Vagina (tissue), 2 donors: ENCODE measurements at regions not wholly inside any gene's neighbourhood (a gene's known extent, or its start where the extent isn't known, plus 50 kb on each side); places are given as distances from the start of the nearest gene placed in this dataset.

ENCODE experiments used
- DNase-seq, 2 donors: peaks; one replicate each; pipeline ENCODE4 v3.0.0-alpha.2; 2017; ENCODE audit errors: extremely low spot score in 2 of 2
- H3K27ac ChIP-seq: fragments of 200-600 bp; sonication (generic); one replicate; pipeline ENCODE4 v1.5.1; 2019
- H3K27me3 ChIP-seq: fragments of 200-600 bp; sonication (generic); one replicate; pipeline ENCODE4 v1.5.1; 2019
- H3K36me3 ChIP-seq, 2 donors: fragments of 200-600 bp; sonication (generic); one replicate each; pipeline ENCODE4 v1.5.1; 2017 to 2019
- H3K4me1 ChIP-seq: fragments of 200-600 bp; sonication (generic); one replicate; pipeline ENCODE4 v1.5.1; 2019
- H3K4me3 ChIP-seq, 2 donors: fragments of 200-600 bp; sonication (generic); 1 replicate in 1 of 2; 2 replicates in 1 of 2; pipeline ENCODE4 v1.5.1; 2016 to 2019
- H3K9me3 ChIP-seq: fragments of 200-600 bp; sonication (generic); one replicate; pipeline ENCODE4 v1.5.1; 2019
- CTCF ChIP-seq, 3 experiments: fragments of 450-650 bp in 2 of 3; fragments of 200-600 bp in 1 of 3; sonication (generic) in 1 of 3; IDR thresholded peaks; one replicate each; pipeline ENCODE4 v1.5.1; 2017 to 2019; ENCODE audit warnings: antibody characterized with exemption in 3 of 3, mild to moderate bottlenecking in 2 of 3, moderate library complexity in 2 of 3
- POLR2A ChIP-seq, 2 donors: fragments of 450-650 bp; IDR thresholded peaks; one replicate each; pipeline ENCODE4 v1.6.1; 2017; ENCODE audit warnings: antibody characterized with exemption in 2 of 2, mild to moderate bottlenecking in 2 of 2, moderate library complexity in 2 of 2
- POLR2AphosphoS5 ChIP-seq, 2 donors: sonication (generic); formaldehyde crosslinking; IDR thresholded peaks; one replicate each; pipeline ENCODE4 v1.9.0; 2017; ENCODE audit warnings: antibody characterized with exemption in 2 of 2, mild to moderate bottlenecking in 2 of 2, low read depth in 1 of 2; ENCODE audit not compliant: insufficient read depth in 1 of 2
- intact Hi-C: fragments of 100-400 bp; cut with DNase I; formaldehyde crosslinking; loops from one replicate; pipeline ENCODE4 v1.15.1; 2023

GRCh38 chr2:226634943-226635604 lies 164.5 kb downstream of the IRS1 start:
- peaks cover 9% of the 10 kb centered on the region for H3K4me1 ChIP-seq
- no peak overlapping the region for H3K4me3 ChIP-seq
- no peak overlapping the region for H3K27ac ChIP-seq
- intact Hi-C loops: no loop called here
- no peak for DNase-seq
- H3K27me3 ChIP-seq: no peaks in the 10 kb centered on the region
- no peaks in the 10 kb centered on the region for H3K9me3 ChIP-seq
- H3K36me3 ChIP-seq: no peaks in the 10 kb centered on the region
- TF ChIP-seq POLR2A (IDR thresholded peaks at IDR 0.05) (no peak), POLR2AphosphoS5 (IDR thresholded peaks at IDR 0.05; ENCODE audit: insufficient read depth in 1 of 2, low read depth in 1 of 2) (no peak), CTCF (IDR thresholded peaks at IDR 0.05) (no peak)

GRCh38 chr2:226631671-226632070 lies 167.9 kb downstream of the IRS1 start:
- peaks cover 9% of the 10 kb centered on the region for H3K4me1 ChIP-seq
- intact Hi-C loops: no loop called here
- no peak for TF ChIP-seq POLR2A (IDR thresholded peaks at IDR 0.05)
- no peak for TF ChIP-seq CTCF (IDR thresholded peaks at IDR 0.05)
- TF ChIP-seq POLR2AphosphoS5 (IDR thresholded peaks at IDR 0.05; ENCODE audit: insufficient read depth in 1 of 2, low read depth in 1 of 2): peak in 1 of 2 donors; percentile 90
- H3K27ac ChIP-seq: peak overlapping the region; percentile 14
- H3K36me3 ChIP-seq: no peaks in the 10 kb centered on the region
- H3K27me3 ChIP-seq: no peaks in the 10 kb centered on the region
- no peak for DNase-seq
- no peak overlapping the region for H3K4me3 ChIP-seq
- no peaks in the 10 kb centered on the region for H3K9me3 ChIP-seq

GRCh38 chr2:226631187-226631586 lies 168.4 kb downstream of the IRS1 start:
- peak overlapping the region; percentile 5 for H3K27ac ChIP-seq
- H3K4me3 ChIP-seq: no peak overlapping the region

GRCh38 chr2:226625946-226626345 lies 173.7 kb downstream of the IRS1 start:
- Histone ChIP-seq H3K4me3 (no peak overlapping the region), H3K36me3 (no peaks in the 10 kb centered on the region), H3K9me3 (no peaks in the 10 kb centered on the region), H3K27me3 (no peaks in the 10 kb centered on the region), H3K27ac (no peak overlapping the region), H3K4me1 (peaks cover 8% of the 10 kb centered on the region)
- TF ChIP-seq CTCF (IDR thresholded peaks at IDR 0.05): no peak
- no peak for TF ChIP-seq POLR2AphosphoS5 (IDR thresholded peaks at IDR 0.05; ENCODE audit: insufficient read depth in 1 of 2, low read depth in 1 of 2)
- no peak for TF ChIP-seq POLR2A (IDR thresholded peaks at IDR 0.05)
- no peak for DNase-seq
- intact Hi-C loops: no loop called here

More at GRCh38 chr2:226631187-226631586, 168.4 kb downstream of the IRS1 start:
- intact Hi-C loops: no loop called here
- DNase-seq: no peak
- no peaks in the 10 kb centered on the region for H3K36me3 ChIP-seq
- H3K4me1 ChIP-seq: peaks cover 9% of the 10 kb centered on the region
- no peaks in the 10 kb centered on the region for H3K27me3 ChIP-seq
- TF ChIP-seq CTCF (IDR thresholded peaks at IDR 0.05) (no peak), POLR2A (IDR thresholded peaks at IDR 0.05) (no peak), POLR2AphosphoS5 (IDR thresholded peaks at IDR 0.05; ENCODE audit: insufficient read depth in 1 of 2, low read depth in 1 of 2) (no peak)
- no peaks in the 10 kb centered on the region for H3K9me3 ChIP-seq

- no peak for TF ChIP-seq POLR2A (IDR thresholded peaks at IDR 0.05)
- peaks cover 8% of the 10 kb centered on the region for H3K4me1 ChIP-seq
- intact Hi-C loops: no loop called here
- no peaks in the 10 kb centered on the region for H3K36me3 ChIP-seq
- no peak for DNase-seq
- H3K27ac ChIP-seq: no peak overlapping the region
- H3K9me3 ChIP-seq: no peaks in the 10 kb centered on the region
- no peaks in the 10 kb centered on the region for H3K27me3 ChIP-seq
- H3K4me3 ChIP-seq: no peak overlapping the region
These were observed 175.8 kb downstream of the IRS1 start for GRCh38 chr2:226623587-226624368.
